OCI-LY7 (cell line): ENCODE measurements at regions not wholly inside any gene's neighbourhood (a gene's known extent, or its start where the extent isn't known, plus 50 kb on each side); places are given as distances from the start of the nearest gene placed in this dataset.

Source experiments
- BruUV-seq: library from RNA; stranded (reverse); fragments of 400-500 nt; replicated peaks from 2 replicates; lab custom pipeline; 2021; lab: Mats Ljungman, UMichigan
- CTCF ChIA-PET: fragments of 300-600 bp; sonication (Branson Sonifier 250); formaldehyde crosslinking; loops from one replicate; lab custom pipeline; 2022; ENCODE audit warnings: antibody characterized with exemption; ENCODE audit not compliant: unreplicated experiment; lab: Charles Lee
- POLR2A ChIA-PET: fragments of 300-600 bp; sonication (Branson Sonifier 250); formaldehyde crosslinking; loops from one replicate; lab custom pipeline; 2022; ENCODE audit warnings: antibody characterized with exemption; lab: Charles Lee
- DNase-seq: peaks from one replicate; pipeline ENCODE4 v3.0.0-alpha.2; 2015; ENCODE audit warnings: low spot score
- H2AFZ ChIP-seq: fragments of 200-600 bp; sonication (generic), shearing (Covaris generic); 2 replicates; pipeline ENCODE4 v1.6.1; 2014; ENCODE audit warnings: mild to moderate bottlenecking, antibody characterized with exemption, low read length, moderate library complexity
- H3K27ac ChIP-seq: fragments of 200-600 bp; sonication (generic); 2 replicates; pipeline ENCODE4 v1.5.1; 2014; ENCODE audit warnings: mixed run types, low read depth, mild to moderate bottlenecking, moderate library complexity, low read length, inconsistent platforms; ENCODE audit not compliant: poor library complexity, severe bottlenecking
- H3K36me3 ChIP-seq: fragments of 200-600 bp; sonication (generic); 2 replicates; pipeline ENCODE4 v1.6.1; 2014; ENCODE audit warnings: mild to moderate bottlenecking, antibody characterized with exemption, low read length, moderate library complexity, mixed read lengths; ENCODE audit not compliant: insufficient read depth
- H3K4me1 ChIP-seq: fragments of 200-600 bp; sonication (generic); 2 replicates; pipeline ENCODE4 v1.5.1; 2014; ENCODE audit warnings: mild to moderate bottlenecking, low read length; ENCODE audit not compliant: insufficient read depth, poor library complexity, severe bottlenecking
- H3K4me2 ChIP-seq: fragments of 200-600 bp; sonication (generic); 2 replicates; pipeline ENCODE4 v1.6.1; 2014; ENCODE audit warnings: mild to moderate bottlenecking, low read length
- H3K4me3 ChIP-seq: fragments of 200-600 bp; sonication (generic); 2 replicates; pipeline ENCODE4 v1.5.1; 2014; ENCODE audit warnings: mild to moderate bottlenecking, low read depth, low read length; ENCODE audit not compliant: poor library complexity, severe bottlenecking
- H3K79me2 ChIP-seq: fragments of 200-600 bp; sonication (generic); 2 replicates; pipeline ENCODE4 v1.6.1; 2016; ENCODE audit warnings: low read depth, mild to moderate bottlenecking, low read length, moderate library complexity, mixed read lengths; ENCODE audit not compliant: insufficient read depth
- H3K9me2 ChIP-seq: fragments of 200-600 bp; sonication (generic); 2 replicates; pipeline ENCODE4 v1.6.1; 2016; ENCODE audit warnings: mild to moderate bottlenecking, low read length, mixed read lengths; ENCODE audit not compliant: insufficient read depth
- H3K9me3 ChIP-seq: fragments of 200-600 bp; sonication (generic); 2 replicates; pipeline ENCODE4 v1.6.1; 2014; ENCODE audit warnings: mild to moderate bottlenecking, mixed run types, low read length, mixed read lengths
- H4K20me1 ChIP-seq: fragments of 200-600 bp; sonication (generic); 2 replicates; pipeline ENCODE4 v1.6.1; 2014; ENCODE audit warnings: mild to moderate bottlenecking, antibody characterized with exemption, low read length, moderate library complexity, mixed read lengths; ENCODE audit not compliant: insufficient read depth
- EZH2phosphoT487 ChIP-seq: fragments of 200-600 bp; sonication (generic); IDR thresholded peaks from 2 replicates; pipeline ENCODE4 v1.6.1; 2018; ENCODE audit warnings: low read depth, borderline replicate concordance, mild to moderate bottlenecking, mixed run types, antibody characterized with exemption, low read length, moderate library complexity, mixed read lengths
- intact Hi-C: fragments of 100-400 bp; cut with micrococcal nuclease; formaldehyde crosslinking; loops from one replicate; pipeline ENCODE4 v1.10.0; 2022; ENCODE audit not compliant: unreplicated experiment
- TF ChIP-seq, protein P1 (sequence below): fragments of 200-600 bp; sonication (generic); conservative IDR thresholded peaks from 2 replicates; pipeline ENCODE4 v1.5.1; 2014; ENCODE audit warnings: mild to moderate bottlenecking, antibody characterized with exemption, low read length, moderate library complexity, mixed read lengths

GRCh38 chr6:164020142-164020541, 605.6 kb downstream of the QKI start:
- no peaks in the 10 kb centered on the region for H4K20me1 ChIP-seq
- CTCF ChIA-PET = no interaction called here
- BruUV-seq = no TSS peak

GRCh38 chr6:164018133-164018532, 603.6 kb downstream of the QKI start:
- CTCF ChIA-PET = no interaction called here
- no peak overlapping the region for H3K27ac ChIP-seq
- H2AFZ ChIP-seq = no peak overlapping the region
- no peaks in the 10 kb centered on the region for H3K79me2 ChIP-seq
- no peaks in the 10 kb centered on the region for H3K36me3 ChIP-seq
- intact Hi-C loops = no loop called here
- no TSS peak for BruUV-seq
- TF ChIP-seq, protein P1, sequence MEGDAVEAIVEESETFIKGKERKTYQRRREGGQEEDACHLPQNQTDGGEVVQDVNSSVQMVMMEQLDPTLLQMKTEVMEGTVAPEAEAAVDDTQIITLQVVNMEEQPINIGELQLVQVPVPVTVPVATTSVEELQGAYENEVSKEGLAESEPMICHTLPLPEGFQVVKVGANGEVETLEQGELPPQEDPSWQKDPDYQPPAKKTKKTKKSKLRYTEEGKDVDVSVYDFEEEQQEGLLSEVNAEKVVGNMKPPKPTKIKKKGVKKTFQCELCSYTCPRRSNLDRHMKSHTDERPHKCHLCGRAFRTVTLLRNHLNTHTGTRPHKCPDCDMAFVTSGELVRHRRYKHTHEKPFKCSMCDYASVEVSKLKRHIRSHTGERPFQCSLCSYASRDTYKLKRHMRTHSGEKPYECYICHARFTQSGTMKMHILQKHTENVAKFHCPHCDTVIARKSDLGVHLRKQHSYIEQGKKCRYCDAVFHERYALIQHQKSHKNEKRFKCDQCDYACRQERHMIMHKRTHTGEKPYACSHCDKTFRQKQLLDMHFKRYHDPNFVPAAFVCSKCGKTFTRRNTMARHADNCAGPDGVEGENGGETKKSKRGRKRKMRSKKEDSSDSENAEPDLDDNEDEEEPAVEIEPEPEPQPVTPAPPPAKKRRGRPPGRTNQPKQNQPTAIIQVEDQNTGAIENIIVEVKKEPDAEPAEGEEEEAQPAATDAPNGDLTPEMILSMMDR = no peak
- no peak for TF ChIP-seq EZH2phosphoT487
- no peak overlapping the region for H3K4me3 ChIP-seq
- H4K20me1 ChIP-seq = no peaks in the 10 kb centered on the region
- no peak overlapping the region for H3K4me2 ChIP-seq
- H3K9me2 ChIP-seq = no peaks in the 10 kb centered on the region
- no peaks in the 10 kb centered on the region for H3K4me1 ChIP-seq
- no peak for DNase-seq
- H3K9me3 ChIP-seq = no peaks in the 10 kb centered on the region
- POLR2A ChIA-PET = interaction anchor here (0.7 kb wide), 1 partner anchor 826 kb away, joined by 3 read pairs; no protein-coding TSS in a partner anchor

More at GRCh38 chr6:164020142-164020541, 605.6 kb downstream of the QKI start:
- no peak for DNase-seq
- Histone ChIP-seq H3K4me2 (no peak overlapping the region), H3K36me3 (no peaks in the 10 kb centered on the region), H3K4me1 (no peaks in the 10 kb centered on the region), H2AFZ (no peak overlapping the region), H3K4me3 (no peak overlapping the region), H3K27ac (no peak overlapping the region), H3K9me2 (no peaks in the 10 kb centered on the region), H3K79me2 (no peaks in the 10 kb centered on the region), H3K9me3 (no peaks in the 10 kb centered on the region)
- POLR2A ChIA-PET = no interaction called here
- intact Hi-C loops = no loop called here
- TF ChIP-seq, protein P1 = no peak
- TF ChIP-seq EZH2phosphoT487 = no peak

GRCh38 chr6:164016056-164016455, 601.5 kb downstream of the QKI start:
- no peak overlapping the region for H2AFZ ChIP-seq
- H3K27ac ChIP-seq = no peak overlapping the region
- no peaks in the 10 kb centered on the region for H3K9me3 ChIP-seq
- H3K79me2 ChIP-seq = no peaks in the 10 kb centered on the region
- no peak overlapping the region for H3K4me3 ChIP-seq
- no peak overlapping the region for H3K4me2 ChIP-seq
- no TSS peak for BruUV-seq
- ChIA-PET CTCF (no interaction called here), POLR2A (no interaction called here)
- H4K20me1 ChIP-seq = no peaks in the 10 kb centered on the region
- intact Hi-C loops = no loop called here
- no peak for DNase-seq
- no peaks in the 10 kb centered on the region for H3K4me1 ChIP-seq
- no peaks in the 10 kb centered on the region for H3K9me2 ChIP-seq
- no peak for TF ChIP-seq EZH2phosphoT487
- H3K36me3 ChIP-seq = no peaks in the 10 kb centered on the region
